Fibroblast of mammary gland (primary cell): ENCODE measurements at regions not wholly inside any gene's neighbourhood (a gene's known extent, or its start where the extent isn't known, plus 50 kb on each side); places are given as distances from the start of the nearest gene placed in this dataset.

Source experiments
- DNase-seq: peaks from one replicate; pipeline ENCODE4 v3.0.0-alpha.2; 2010; ENCODE audit warnings: low read depth
- H3K4me3 ChIP-seq: 2 replicates; pipeline ENCODE4 v1.5.1; 2011; ENCODE audit warnings: low read depth, mild to moderate bottlenecking, low read length, moderate library complexity; ENCODE audit not compliant: control insufficient read depth
- CTCF ChIP-seq: conservative IDR thresholded peaks from 2 replicates; pipeline ENCODE4 v1.5.1; 2011; ENCODE audit warnings: low read depth, low read length, inconsistent platforms; ENCODE audit not compliant: control insufficient read depth, insufficient read depth

- TF ChIP-seq CTCF: no peak
- DNase-seq: peak; percentile 87
- no peak overlapping the region for H3K4me3 ChIP-seq
Measured at GRCh38 chr7:28316489-28316888, 95.8 kb upstream of the CREB5 start.

GRCh38 chr7:28318101-28318762 lies 94.1 kb upstream of the CREB5 start:
- no peak for TF ChIP-seq CTCF
- DNase-seq: peak; percentile 73
- H3K4me3 ChIP-seq: no peak overlapping the region

GRCh38 chr7:28323833-28324232 lies 88.5 kb upstream of the CREB5 start:
- no peak for DNase-seq
- no peak overlapping the region for H3K4me3 ChIP-seq
- no peak for TF ChIP-seq CTCF

GRCh38 chr7:28328146-28328545 lies 84.2 kb upstream of the CREB5 start:
- TF ChIP-seq CTCF: no peak
- DNase-seq: no peak
- no peak overlapping the region for H3K4me3 ChIP-seq

GRCh38 chr7:28328822-28329660 lies 83.3 kb upstream of the CREB5 start:
- H3K4me3 ChIP-seq: no peak overlapping the region
- no peak for TF ChIP-seq CTCF
- DNase-seq: no peak

GRCh38 chr7:28329661-28330363 lies 82.5 kb upstream of the CREB5 start:
- peak; percentile 73 for DNase-seq
- no peak overlapping the region for H3K4me3 ChIP-seq
- TF ChIP-seq CTCF: no peak
